ENCODE measurements at regions not wholly inside any gene's neighbourhood (a gene's known extent, or its start where the extent isn't known, plus 50 kb on each side); places are given as distances from the start of the nearest gene placed in this dataset.

- TF ChIP-seq, protein P1, sequence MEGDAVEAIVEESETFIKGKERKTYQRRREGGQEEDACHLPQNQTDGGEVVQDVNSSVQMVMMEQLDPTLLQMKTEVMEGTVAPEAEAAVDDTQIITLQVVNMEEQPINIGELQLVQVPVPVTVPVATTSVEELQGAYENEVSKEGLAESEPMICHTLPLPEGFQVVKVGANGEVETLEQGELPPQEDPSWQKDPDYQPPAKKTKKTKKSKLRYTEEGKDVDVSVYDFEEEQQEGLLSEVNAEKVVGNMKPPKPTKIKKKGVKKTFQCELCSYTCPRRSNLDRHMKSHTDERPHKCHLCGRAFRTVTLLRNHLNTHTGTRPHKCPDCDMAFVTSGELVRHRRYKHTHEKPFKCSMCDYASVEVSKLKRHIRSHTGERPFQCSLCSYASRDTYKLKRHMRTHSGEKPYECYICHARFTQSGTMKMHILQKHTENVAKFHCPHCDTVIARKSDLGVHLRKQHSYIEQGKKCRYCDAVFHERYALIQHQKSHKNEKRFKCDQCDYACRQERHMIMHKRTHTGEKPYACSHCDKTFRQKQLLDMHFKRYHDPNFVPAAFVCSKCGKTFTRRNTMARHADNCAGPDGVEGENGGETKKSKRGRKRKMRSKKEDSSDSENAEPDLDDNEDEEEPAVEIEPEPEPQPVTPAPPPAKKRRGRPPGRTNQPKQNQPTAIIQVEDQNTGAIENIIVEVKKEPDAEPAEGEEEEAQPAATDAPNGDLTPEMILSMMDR (IDR thresholded peaks at IDR 0.05): no peak
- no peak for TF ChIP-seq POLR2A (IDR thresholded peaks at IDR 0.05)
- TF ChIP-seq EP300 (IDR thresholded peaks at IDR 0.05): peak in 1 of 2 donors; percentile 87
These were observed 102.8 kb upstream of the TMEM170B start for GRCh38 chr6:11434565-11435326.
